ENCODE measurements at regions not wholly inside any gene's neighbourhood (a gene's known extent, or its start where the extent isn't known, plus 50 kb on each side); places are given as distances from the start of the nearest gene placed in this dataset.
A peak's percentile ranks its signal among the peaks of the same experiment; 100 is the strongest.

DNA sequence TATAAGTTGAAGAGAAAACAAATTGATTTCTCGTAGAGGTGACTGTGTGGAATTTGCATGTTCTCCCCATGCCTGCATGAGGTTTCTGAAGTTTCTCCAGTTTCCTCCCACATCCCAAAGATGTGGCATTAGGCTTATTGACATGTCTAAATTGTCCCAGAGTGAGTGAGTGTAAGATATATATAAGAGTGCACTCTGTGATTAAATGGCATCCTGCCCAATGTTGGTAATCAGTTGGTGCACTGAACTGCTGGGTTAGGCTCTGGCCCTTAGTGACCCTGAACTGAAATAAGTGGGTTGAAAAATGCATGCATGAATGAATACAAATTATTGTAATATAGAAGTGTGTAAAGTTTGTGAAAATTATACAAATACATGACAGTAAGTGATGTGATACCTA lies 1106.5 kb downstream of the TECRL start:
- H3K4me3 ChIP-seq (ENCODE audit: low read depth, low read length), result no peak overlapping the region
- no peak for DNase-seq (ENCODE audit: low read depth)
- TF ChIP-seq, protein P1, sequence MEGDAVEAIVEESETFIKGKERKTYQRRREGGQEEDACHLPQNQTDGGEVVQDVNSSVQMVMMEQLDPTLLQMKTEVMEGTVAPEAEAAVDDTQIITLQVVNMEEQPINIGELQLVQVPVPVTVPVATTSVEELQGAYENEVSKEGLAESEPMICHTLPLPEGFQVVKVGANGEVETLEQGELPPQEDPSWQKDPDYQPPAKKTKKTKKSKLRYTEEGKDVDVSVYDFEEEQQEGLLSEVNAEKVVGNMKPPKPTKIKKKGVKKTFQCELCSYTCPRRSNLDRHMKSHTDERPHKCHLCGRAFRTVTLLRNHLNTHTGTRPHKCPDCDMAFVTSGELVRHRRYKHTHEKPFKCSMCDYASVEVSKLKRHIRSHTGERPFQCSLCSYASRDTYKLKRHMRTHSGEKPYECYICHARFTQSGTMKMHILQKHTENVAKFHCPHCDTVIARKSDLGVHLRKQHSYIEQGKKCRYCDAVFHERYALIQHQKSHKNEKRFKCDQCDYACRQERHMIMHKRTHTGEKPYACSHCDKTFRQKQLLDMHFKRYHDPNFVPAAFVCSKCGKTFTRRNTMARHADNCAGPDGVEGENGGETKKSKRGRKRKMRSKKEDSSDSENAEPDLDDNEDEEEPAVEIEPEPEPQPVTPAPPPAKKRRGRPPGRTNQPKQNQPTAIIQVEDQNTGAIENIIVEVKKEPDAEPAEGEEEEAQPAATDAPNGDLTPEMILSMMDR (IDR thresholded peaks at IDR 0.05; ENCODE audit: control insufficient read depth, extremely low read depth, insufficient read depth), result no peak

DNA sequence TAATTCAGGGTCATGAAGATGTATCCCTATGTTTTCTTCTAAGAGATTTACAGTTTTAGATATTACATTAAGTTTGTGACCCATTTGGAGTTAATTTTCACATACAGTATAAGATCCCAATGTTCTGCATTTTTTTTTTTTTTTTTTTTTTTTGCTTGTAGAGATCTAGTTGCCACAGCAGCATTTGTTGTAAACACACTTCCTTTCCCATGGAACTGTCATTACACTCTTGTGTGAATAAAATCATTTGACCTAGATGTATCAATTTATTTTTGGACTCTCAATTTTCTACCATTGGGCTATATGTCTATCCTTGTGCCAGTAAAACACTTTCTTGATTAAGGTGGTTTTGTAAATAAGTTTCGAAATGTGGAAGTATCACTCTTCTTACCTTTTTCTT lies 1107.2 kb downstream of the TECRL start:
- no peak for DNase-seq (ENCODE audit: low read depth)
- TF ChIP-seq, protein P1 (IDR thresholded peaks at IDR 0.05; ENCODE audit: control insufficient read depth, extremely low read depth, insufficient read depth), result no peak
- H3K4me3 ChIP-seq (ENCODE audit: low read depth, low read length), result no peak overlapping the region

DNA sequence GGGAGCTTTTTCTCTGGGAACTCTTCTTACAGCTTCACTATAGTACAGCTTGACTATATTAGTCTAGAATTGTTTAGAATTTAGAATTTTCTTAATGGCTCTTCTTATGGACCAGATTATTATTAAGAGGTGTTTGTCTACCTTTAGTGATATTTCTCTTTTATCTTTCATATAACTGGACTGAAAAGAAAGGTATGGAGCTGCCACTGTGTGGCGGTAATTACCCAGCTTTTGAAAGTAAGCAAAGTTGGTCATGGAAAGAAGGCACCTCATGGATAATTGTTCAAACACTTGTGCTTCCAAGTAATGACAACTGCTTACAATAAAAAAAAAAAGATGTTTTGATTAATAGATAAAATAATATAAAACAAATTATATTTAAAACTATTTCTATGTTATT lies 1112.5 kb downstream of the TECRL start:
- H3K4me3 ChIP-seq (ENCODE audit: low read depth, low read length), result no peak overlapping the region
- TF ChIP-seq, protein P1 (IDR thresholded peaks at IDR 0.05; ENCODE audit: control insufficient read depth, extremely low read depth, insufficient read depth), result peak; percentile 65
- DNase-seq (ENCODE audit: low read depth), result peak; percentile 31

DNA sequence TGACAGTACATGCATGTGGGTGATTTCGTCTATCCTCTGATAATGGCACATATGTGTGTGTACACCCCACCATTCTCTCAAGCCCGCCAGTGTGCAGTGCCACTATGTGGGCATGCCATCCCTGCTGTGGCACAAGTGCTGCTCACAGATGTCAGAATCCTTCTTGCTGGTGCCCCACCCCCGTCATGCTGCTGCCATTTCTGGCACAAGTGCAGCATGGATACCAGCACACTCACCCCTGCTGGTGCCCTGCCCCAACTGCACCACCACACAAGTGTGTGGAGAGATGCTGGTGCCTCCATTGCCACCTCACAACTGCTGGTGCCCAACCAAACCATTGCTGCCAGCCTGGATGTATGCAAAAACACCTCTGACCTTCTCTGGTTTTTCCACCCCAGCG lies 1133.8 kb downstream of the TECRL start:
- DNase-seq (ENCODE audit: low read depth), result no peak
- H3K4me3 ChIP-seq (ENCODE audit: low read depth, low read length), result no peak overlapping the region
- TF ChIP-seq, protein P1 (IDR thresholded peaks at IDR 0.05; ENCODE audit: control insufficient read depth, extremely low read depth, insufficient read depth), result no peak

DNA sequence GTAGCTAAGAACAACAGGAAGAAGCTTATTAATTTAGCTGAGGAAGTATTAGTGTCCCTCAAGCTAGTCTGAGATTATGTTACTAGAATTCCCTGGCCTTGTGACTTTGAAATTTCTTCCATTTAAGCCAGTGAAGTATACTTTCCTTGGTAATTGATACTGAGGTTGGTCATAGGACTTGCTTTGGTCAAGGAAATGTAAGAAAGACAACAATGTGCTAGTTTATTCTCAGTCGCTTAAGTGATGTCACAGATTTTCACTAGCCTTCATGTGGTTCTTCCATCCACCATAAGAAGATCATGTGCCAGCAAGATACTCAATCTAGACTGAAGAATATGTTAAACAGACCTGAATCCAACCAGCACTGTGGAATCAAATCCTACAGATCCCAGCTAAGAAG lies 1140.1 kb downstream of the TECRL start:
- DNase-seq (ENCODE audit: low read depth), result no peak
- TF ChIP-seq, protein P1 (IDR thresholded peaks at IDR 0.05; ENCODE audit: control insufficient read depth, extremely low read depth, insufficient read depth), result no peak
- no peak overlapping the region for H3K4me3 ChIP-seq (ENCODE audit: low read depth, low read length)

DNA sequence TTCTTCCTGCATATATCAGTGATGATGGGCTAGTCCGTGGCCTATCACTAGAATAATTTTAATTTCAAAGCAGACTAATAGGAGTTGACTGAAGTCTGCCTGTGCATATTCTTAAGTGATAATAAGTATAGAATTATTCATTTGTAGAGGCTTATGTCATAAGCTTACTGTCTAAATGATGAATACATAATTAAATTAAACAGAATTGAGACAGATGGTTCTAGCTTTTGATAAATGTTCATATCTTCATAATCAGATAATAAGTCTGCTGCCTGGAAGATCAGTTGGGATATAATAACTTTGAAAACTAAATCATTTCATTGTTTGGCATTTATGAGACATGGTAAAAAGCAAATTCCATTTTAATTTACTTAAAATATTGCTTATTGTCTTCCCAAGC lies 1175.6 kb downstream of the TECRL start:
- TF ChIP-seq, protein P1 (IDR thresholded peaks at IDR 0.05; ENCODE audit: control insufficient read depth, extremely low read depth, insufficient read depth), result no peak
- no peak overlapping the region for H3K4me3 ChIP-seq (ENCODE audit: low read depth, low read length)
- no peak for DNase-seq (ENCODE audit: low read depth)

DNA sequence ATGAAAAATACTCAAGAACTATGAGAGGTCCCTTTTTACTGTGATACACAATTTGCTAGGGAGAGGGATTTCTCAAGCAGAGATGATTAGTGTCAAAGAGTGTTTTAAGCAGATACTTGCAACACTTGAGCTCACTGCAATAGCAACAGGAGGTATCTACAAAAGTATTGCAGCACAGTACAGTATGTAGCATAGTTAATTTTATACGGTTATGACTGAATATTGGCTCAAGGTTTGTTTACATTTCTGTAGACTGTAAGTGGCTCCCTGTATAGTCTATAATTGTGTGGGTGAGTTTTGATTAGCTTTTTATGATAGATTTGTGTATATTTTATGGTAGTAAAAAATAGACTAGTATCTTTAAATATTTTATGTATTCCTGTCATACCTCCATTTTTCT lies 1177.2 kb downstream of the TECRL start:
- DNase-seq (ENCODE audit: low read depth), result peak; percentile 10
- TF ChIP-seq, protein P1 (IDR thresholded peaks at IDR 0.05; ENCODE audit: control insufficient read depth, extremely low read depth, insufficient read depth), result no peak
- H3K4me3 ChIP-seq (ENCODE audit: low read depth, low read length), result no peak overlapping the region
